H1 (cell line): ENCODE measurements at regions not wholly inside any gene's neighbourhood (a gene's known extent, or its start where the extent isn't known, plus 50 kb on each side); places are given as distances from the start of the nearest gene placed in this dataset.

Experiments used
- CTCF ChIA-PET: fragments of 300-600 bp; sonication (Branson Sonifier 250); formaldehyde crosslinking; loops from one replicate; lab custom pipeline; 2021; ENCODE audit not compliant: partially characterized antibody; lab: Charles Lee
- POLR2A ChIA-PET: fragments of 300-600 bp; sonication (Branson Sonifier 250); formaldehyde crosslinking; loops from one replicate; lab custom pipeline; 2021; ENCODE audit warnings: inconsistent platforms; ENCODE audit not compliant: partially characterized antibody; lab: Charles Lee
- DNase-seq, 2 experiments: peaks; one replicate each; pipeline versions ENCODE4 v3.0.0 to v3.0.0-alpha.2; 2010 to 2022; ENCODE audit warnings: low spot score in 2 of 2, low read depth in 1 of 2, mixed read lengths in 1 of 2
- FAIRE-seq: peaks from 2 replicates; lab custom pipeline; 2011; peaks lifted over from hg19 to GRCh38; lab: Jason Lieb, UNC
- H2AFZ ChIP-seq: 2 replicates; pipeline ENCODE4 v1.8.1; 2012; ENCODE audit warnings: low read length, inconsistent platforms
- H2AK5ac ChIP-seq: 2 replicates; pipeline ENCODE4 v1.6.1; 2013; ENCODE audit warnings: low read depth, low read length
- H2BK120ac ChIP-seq: replicated peaks from 2 replicates; pipeline ENCODE3; 2013; ENCODE audit warnings: low read depth, low read length, inconsistent platforms
- H2BK12ac ChIP-seq: 2 replicates; pipeline ENCODE4 v1.6.1; 2013; ENCODE audit warnings: low read depth, low read length
- H2BK15ac ChIP-seq: 2 replicates; pipeline ENCODE4 v1.6.1; 2013; ENCODE audit warnings: low read length
- H2BK20ac ChIP-seq: 2 replicates; pipeline ENCODE4 v1.6.1; 2013; ENCODE audit warnings: low read length
- H2BK5ac ChIP-seq: 2 replicates; pipeline ENCODE4 v1.6.1; 2013; ENCODE audit warnings: low read depth, low read length
- H3K14ac ChIP-seq: 2 replicates; pipeline ENCODE4 v1.6.1; 2013; ENCODE audit warnings: inconsistent platforms; ENCODE audit not compliant: insufficient read length
- H3K18ac ChIP-seq: 2 replicates; pipeline ENCODE4 v1.6.1; 2013; ENCODE audit warnings: low read length; ENCODE audit errors: extremely low read depth
- H3K23ac ChIP-seq: 2 replicates; pipeline ENCODE4 v1.6.1; 2013; ENCODE audit warnings: inconsistent platforms; ENCODE audit not compliant: insufficient read length
- H3K23me2 ChIP-seq: 2 replicates; pipeline ENCODE4 v1.6.1; 2013; ENCODE audit warnings: low read depth, low read length
- H3K27ac ChIP-seq: 2 replicates; pipeline ENCODE4 v1.6.1; 2011; ENCODE audit warnings: low read depth, low read length, inconsistent platforms
- H3K27me3 ChIP-seq, 4 experiments: replicated peaks in 1 of 4; 1 replicate in 1 of 4; 2 replicates in 3 of 4; pipeline versions ENCODE4 v1.6.1 to v1.8.1; 2011 to 2013; ENCODE audit warnings: low read length in 3 of 4, mild to moderate bottlenecking in 3 of 4, inconsistent platforms in 2 of 4, mixed read lengths in 2 of 4, moderate library complexity in 1 of 4; ENCODE audit not compliant: control insufficient read depth in 3 of 4, insufficient read depth in 3 of 4; ENCODE audit errors: extremely low read depth in 1 of 4
- H3K36me3 ChIP-seq, 4 experiments: 2 replicates each; pipeline versions ENCODE4 v1.6.1 to v1.8.1; 2011 to 2013; ENCODE audit warnings: mild to moderate bottlenecking in 4 of 4, low read length in 3 of 4, moderate library complexity in 2 of 4, control low read depth in 1 of 4, inconsistent platforms in 1 of 4; ENCODE audit not compliant: insufficient read depth in 4 of 4, control insufficient read depth in 2 of 4
- H3K4ac ChIP-seq: replicated peaks from 2 replicates; pipeline ENCODE3; 2013; ENCODE audit warnings: low read length, low read depth, mixed read lengths, inconsistent platforms; ENCODE audit not compliant: insufficient read length
- H3K4me1 ChIP-seq, 4 experiments: replicated peaks in 1 of 4; 1 replicate in 1 of 4; 2 replicates in 3 of 4; pipeline versions ENCODE4 v1.6.1 to v1.8.1; 2011 to 2013; ENCODE audit warnings: low read length in 3 of 4, inconsistent platforms in 2 of 4, mixed read lengths in 1 of 4; ENCODE audit not compliant: insufficient read depth in 4 of 4, control insufficient read depth in 3 of 4
- H3K4me2 ChIP-seq, 2 experiments: 2 replicates each; pipeline versions ENCODE4 v1.6.1 to v1.8.1; 2011 to 2013; ENCODE audit warnings: low read depth in 2 of 2, low read length in 2 of 2, control low read depth in 1 of 2, inconsistent platforms in 1 of 2, mild to moderate bottlenecking in 1 of 2; ENCODE audit not compliant: insufficient read depth in 1 of 2
- H3K4me3 ChIP-seq, 4 experiments: fragments of 200-600, 300-600 bp in 1 of 4; sonication (generic), shearing (Covaris generic), sonication (Bioruptor Twin) in 1 of 4; 2 replicates each; pipeline versions ENCODE4 v1.5.1 to v1.8.1; 2011 to 2016; ENCODE audit warnings: low read length in 4 of 4, low read depth in 3 of 4, control low read depth in 2 of 4, inconsistent platforms in 2 of 4, mild to moderate bottlenecking in 2 of 4, mixed read lengths in 1 of 4, moderate library complexity in 1 of 4; ENCODE audit not compliant: insufficient read depth in 2 of 4; ENCODE audit errors: extremely low read depth in 1 of 4
- H3K56ac ChIP-seq: replicated peaks from 2 replicates; pipeline ENCODE3; 2013; ENCODE audit warnings: low read depth, mild to moderate bottlenecking, mixed read lengths, low read length, inconsistent platforms; ENCODE audit not compliant: insufficient read length
- H3K79me1 ChIP-seq: 2 replicates; pipeline ENCODE4 v1.6.1; 2013; ENCODE audit warnings: low read depth, low read length, control low read depth
- H3K79me2 ChIP-seq, 2 experiments: 2 replicates each; pipeline versions ENCODE4 v1.6.1 to v1.8.1; 2012 to 2013; ENCODE audit warnings: low read length in 2 of 2, mild to moderate bottlenecking in 2 of 2, inconsistent platforms in 1 of 2; ENCODE audit not compliant: insufficient read depth in 2 of 2, control insufficient read depth in 1 of 2
- H3K9ac ChIP-seq, 4 experiments: replicated peaks in 1 of 4; 1 replicate in 1 of 4; 2 replicates in 3 of 4; pipeline versions ENCODE4 v1.6.1 to v1.8.1; 2011 to 2013; ENCODE audit warnings: low read depth in 3 of 4, low read length in 3 of 4, control low read depth in 2 of 4, mild to moderate bottlenecking in 2 of 4, moderate library complexity in 2 of 4, inconsistent platforms in 1 of 4; ENCODE audit errors: extremely low read depth in 1 of 4
- H3K9me3 ChIP-seq, 2 experiments: 2 replicates each; pipeline versions ENCODE4 v1.6.1 to v1.8.1; 2012 to 2013; ENCODE audit warnings: mild to moderate bottlenecking in 2 of 2, moderate library complexity in 2 of 2, control low read depth in 1 of 2, inconsistent platforms in 1 of 2, low read depth in 1 of 2, low read length in 1 of 2, mixed read lengths in 1 of 2; ENCODE audit not compliant: insufficient read depth in 2 of 2
- H4K20me1 ChIP-seq, 2 experiments: replicated peaks in 1 of 2; 2 replicates each; pipeline versions ENCODE3 to v1.8.1; 2011 to 2013; ENCODE audit warnings: inconsistent platforms in 2 of 2, low read length in 2 of 2, mild to moderate bottlenecking in 1 of 2; ENCODE audit not compliant: insufficient read depth in 2 of 2, control insufficient read depth in 1 of 2
- H4K5ac ChIP-seq: 2 replicates; pipeline ENCODE4 v1.6.1; 2013; ENCODE audit warnings: low read length, low read depth, mixed read lengths, inconsistent platforms; ENCODE audit not compliant: insufficient read length
- H4K8ac ChIP-seq: 2 replicates; pipeline ENCODE4 v1.8.0; 2013; ENCODE audit warnings: mild to moderate bottlenecking, moderate library complexity, low read length, inconsistent platforms; ENCODE audit not compliant: insufficient read depth; ENCODE audit errors: extremely low read depth
- H4K91ac ChIP-seq: replicated peaks from 2 replicates; pipeline ENCODE3; 2013; ENCODE audit warnings: low read length, mixed read lengths, inconsistent platforms; ENCODE audit not compliant: insufficient read length
- BACH1 ChIP-seq: IDR thresholded peaks from 2 replicates; pipeline ENCODE4 v1.6.1; 2012; ENCODE audit warnings: low read length, improper control_type of control experiment
- CEBPB ChIP-seq: IDR thresholded peaks from 2 replicates; pipeline ENCODE4 v1.6.1; 2012; ENCODE audit warnings: low read depth, low read length
- GTF2F1 ChIP-seq: IDR thresholded peaks from 2 replicates; pipeline ENCODE4 v1.6.1; 2012; ENCODE audit warnings: low read depth, low read length, improper control_type of control experiment, borderline replicate concordance
- HDAC2 ChIP-seq, 2 experiments: fragments of 300-600 bp in 1 of 2; sonication (generic) in 1 of 2; IDR thresholded peaks; 2 replicates each; pipeline ENCODE4 v1.6.1; 2011 to 2012; ENCODE audit warnings: low read depth in 2 of 2, low read length in 2 of 2, mild to moderate bottlenecking in 2 of 2, moderate library complexity in 2 of 2, borderline replicate concordance in 1 of 2, inconsistent platforms in 1 of 2
- MAFK ChIP-seq: IDR thresholded peaks from 2 replicates; pipeline ENCODE4 v1.6.1; 2012; ENCODE audit warnings: low read depth, mild to moderate bottlenecking, improper control_type of control experiment, low read length
- NANOG ChIP-seq: IDR thresholded peaks from 2 replicates; pipeline ENCODE4 v1.6.1; 2011; ENCODE audit warnings: low read length, low read depth, mild to moderate bottlenecking, inconsistent platforms; ENCODE audit not compliant: insufficient read depth, poor library complexity, severe bottlenecking
- POLR2A ChIP-seq, 2 experiments: IDR thresholded peaks; 1 replicate in 1 of 2; 2 replicates in 1 of 2; pipeline ENCODE4 v1.6.1; 2011; ENCODE audit warnings: low read depth in 2 of 2, low read length in 2 of 2, mild to moderate bottlenecking in 2 of 2; ENCODE audit errors: control extremely low read depth in 1 of 2
- POU5F1 ChIP-seq: IDR thresholded peaks from 2 replicates; pipeline ENCODE4 v1.6.1; 2011; ENCODE audit warnings: low read depth, mild to moderate bottlenecking, low read length, moderate library complexity
- RFX5 ChIP-seq: IDR thresholded peaks from 2 replicates; pipeline ENCODE4 v1.6.1; 2011; ENCODE audit warnings: low read depth, low read length, improper control_type of control experiment, borderline replicate concordance
- RXRA ChIP-seq: IDR thresholded peaks from 2 replicates; pipeline ENCODE4 v1.6.1; 2011; ENCODE audit warnings: low read depth, mild to moderate bottlenecking, low read length, moderate library complexity; ENCODE audit not compliant: insufficient read depth
- TAF1 ChIP-seq: IDR thresholded peaks from 2 replicates; pipeline ENCODE4 v1.6.1; 2011; ENCODE audit warnings: mild to moderate bottlenecking, low read depth, low read length
- TEAD4 ChIP-seq: IDR thresholded peaks from 2 replicates; pipeline ENCODE4 v1.6.1; 2012; ENCODE audit warnings: low read depth, low read length, inconsistent platforms, mixed read lengths
- WGBS, 2 experiments: shearing (Covaris generic) in 1 of 2; methylation state at CpG; one replicate each; pipeline versions ENCODE4 v1.1.6 to v1.1.7; 2013 to 2015; ENCODE audit warnings: low lambda C conversion rate in 2 of 2, mixed read lengths in 2 of 2, inconsistent platforms in 1 of 2, low coverage in 1 of 2, missing lambda C conversion rate in 1 of 2; ENCODE audit not compliant: insufficient replicate concordance in 2 of 2, insufficient coverage in 1 of 2, insufficient read length in 1 of 2; ENCODE audit errors: extremely low coverage in 1 of 2, missing lambda C conversion rate in 1 of 2; 5-methylcytosine and 5-hydroxymethylcytosine counted together

GRCh38 chr2:18820966-18821365, 231.6 kb upstream of the NT5C1B start:
- Histone ChIP-seq H2BK12ac (no peak overlapping the region), H3K9me3 (no peaks in the 10 kb centered on the region), H3K4me2 (no peak overlapping the region), H2BK5ac (no peak overlapping the region), H3K4me1 (0 out of 7 replicates have a peak, but pooled peaks cover 0 to 3% (median 0%) of the 10 kb centered on the region in 4 experiments), H4K5ac (no peak overlapping the region), H4K20me1 (no peaks in the 10 kb centered on the region), H3K18ac (no peak overlapping the region), H2BK20ac (no peak overlapping the region), H3K4ac (no peak overlapping the region), H2AFZ (no peak overlapping the region), H2BK120ac (no peak overlapping the region), H2AK5ac (no peak overlapping the region), H2BK15ac (no peak overlapping the region), H3K79me1 (no peaks in the 10 kb centered on the region), H3K23me2 (no peaks in the 10 kb centered on the region), H3K56ac (no peak overlapping the region), H3K4me3 (no peak overlapping the region), H3K79me2 (no peaks in the 10 kb centered on the region), H4K8ac (no peak overlapping the region), H3K14ac (no peak overlapping the region), H3K9ac (no peak overlapping the region), H3K27me3 (no peaks in the 10 kb centered on the region), H4K91ac (no peak overlapping the region), H3K23ac (no peak overlapping the region), H3K36me3 (no peaks in the 10 kb centered on the region), H3K27ac (no peak overlapping the region)
- no peak for DNase-seq
- POLR2A ChIA-PET: no interaction called here
- no peak for TF ChIP-seq POLR2A (IDR thresholded peaks at IDR 0.05; ENCODE audit: control extremely low read depth in 1 of 2, low read depth in 2 of 2, low read length in 2 of 2)
- no peak for TF ChIP-seq POU5F1
- no peak for TF ChIP-seq NANOG
- TF ChIP-seq TAF1: no peak
- TF ChIP-seq GTF2F1: no peak
- TF ChIP-seq RXRA: no peak
- TF ChIP-seq BACH1: no peak
- TF ChIP-seq TEAD4: no peak
- no peak for TF ChIP-seq HDAC2 (IDR thresholded peaks at IDR 0.05; ENCODE audit: borderline replicate concordance in 1 of 2, low read depth in 2 of 2, low read length in 2 of 2)
- no peak for TF ChIP-seq MAFK
- TF ChIP-seq CEBPB: no peak
- TF ChIP-seq RFX5: no peak
- CTCF ChIA-PET: interaction anchor here (1.0 to 1.1 kb wide), 2 partner anchors 12 to 34 kb away, joined by 3 read pairs; no protein-coding TSS in a partner anchor
- no peak for FAIRE-seq
- 94% methylated on average over 1 of the region's 1 CpG; no CpG with 5 or more reads in 1 of the 2 experiments for WGBS, 2 experiments
